ENCODE measurements at regions not wholly inside any gene's neighbourhood (a gene's known extent, or its start where the extent isn't known, plus 50 kb on each side); places are given as distances from the start of the nearest gene placed in this dataset.

DNA sequence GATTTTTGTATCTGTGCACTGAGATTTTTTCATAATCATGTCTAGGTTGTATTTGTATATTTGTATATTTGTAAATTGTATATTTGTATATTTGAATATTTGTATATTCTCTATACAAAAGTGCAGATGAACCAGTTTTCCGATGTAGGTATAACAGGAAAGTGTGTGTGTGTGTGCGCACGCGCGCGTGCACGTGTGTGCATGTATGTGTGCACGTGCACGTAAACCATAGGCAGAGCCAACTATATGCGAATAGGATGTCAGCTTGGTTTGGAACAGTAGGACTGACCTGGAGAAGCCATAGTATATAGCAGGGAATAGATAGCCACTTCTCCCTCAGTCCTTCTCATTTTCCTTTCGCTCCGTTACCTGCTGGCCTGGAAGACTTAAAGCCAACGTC lies 565.8 kb downstream of the XIRP2 start:
- dilution Hi-C loops (cut with MboI; ENCODE audit: extremely low pct_ligation_motif_present, low sequenced_read_pairs): no loop called here
- Histone ChIP-seq H3K9me1 (ENCODE audit: control insufficient read depth, extremely low read depth, insufficient read depth, low read length) (no peaks in the 10 kb centered on the region), H3K79me2 (ENCODE audit: control insufficient read depth, insufficient read depth, low read length) (no peaks in the 10 kb centered on the region), H3K27ac (ENCODE audit: control insufficient read depth, insufficient read depth, low read length) (no peak overlapping the region), H2AFZ (ENCODE audit: control insufficient read depth, low read length) (no peak overlapping the region), H3K4me3 (ENCODE audit: control insufficient read depth in 2 of 3, extremely low read depth in 1 of 3, insufficient read depth in 2 of 3, low read depth in 1 of 3, low read length in 3 of 3) (no peak overlapping the region), H3K9ac (ENCODE audit: control insufficient read depth, extremely low read depth, insufficient read depth, low read length) (no peak overlapping the region), H4K20me1 (ENCODE audit: control insufficient read depth, extremely low read depth, insufficient read depth, low read length) (no peaks in the 10 kb centered on the region), H3K4me1 (ENCODE audit: control insufficient read depth, extremely low read depth, insufficient read depth, low read length) (no peaks in the 10 kb centered on the region), H3K36me3 (ENCODE audit: control insufficient read depth in 2 of 2, extremely low read depth in 1 of 2, insufficient read depth in 2 of 2, low read length in 2 of 2) (no peaks in the 10 kb centered on the region), H3K9me3 (ENCODE audit: control insufficient read depth, low read depth, low read length) (no peaks in the 10 kb centered on the region), H3K27me3 (ENCODE audit: control insufficient read depth, extremely low read depth, insufficient read depth, low read length) (no peaks in the 10 kb centered on the region), H3K4me2 (ENCODE audit: control insufficient read depth, extremely low read depth, insufficient read depth, low read depth, low read length) (no peak overlapping the region)
- DNase-seq (ENCODE audit: low read depth, low spot score): no peak
- FAIRE-seq: no peak
- TF ChIP-seq, protein P1, sequence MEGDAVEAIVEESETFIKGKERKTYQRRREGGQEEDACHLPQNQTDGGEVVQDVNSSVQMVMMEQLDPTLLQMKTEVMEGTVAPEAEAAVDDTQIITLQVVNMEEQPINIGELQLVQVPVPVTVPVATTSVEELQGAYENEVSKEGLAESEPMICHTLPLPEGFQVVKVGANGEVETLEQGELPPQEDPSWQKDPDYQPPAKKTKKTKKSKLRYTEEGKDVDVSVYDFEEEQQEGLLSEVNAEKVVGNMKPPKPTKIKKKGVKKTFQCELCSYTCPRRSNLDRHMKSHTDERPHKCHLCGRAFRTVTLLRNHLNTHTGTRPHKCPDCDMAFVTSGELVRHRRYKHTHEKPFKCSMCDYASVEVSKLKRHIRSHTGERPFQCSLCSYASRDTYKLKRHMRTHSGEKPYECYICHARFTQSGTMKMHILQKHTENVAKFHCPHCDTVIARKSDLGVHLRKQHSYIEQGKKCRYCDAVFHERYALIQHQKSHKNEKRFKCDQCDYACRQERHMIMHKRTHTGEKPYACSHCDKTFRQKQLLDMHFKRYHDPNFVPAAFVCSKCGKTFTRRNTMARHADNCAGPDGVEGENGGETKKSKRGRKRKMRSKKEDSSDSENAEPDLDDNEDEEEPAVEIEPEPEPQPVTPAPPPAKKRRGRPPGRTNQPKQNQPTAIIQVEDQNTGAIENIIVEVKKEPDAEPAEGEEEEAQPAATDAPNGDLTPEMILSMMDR (optimal IDR thresholded peaks at IDR 0.05 in 1 of 3, IDR thresholded peaks at IDR 0.05 in 1 of 3, conservative IDR thresholded peaks at IDR 0.05 in 1 of 3; ENCODE audit: extremely low read depth in 1 of 3, insufficient read depth in 2 of 3, low read length in 3 of 3): no peak

DNA sequence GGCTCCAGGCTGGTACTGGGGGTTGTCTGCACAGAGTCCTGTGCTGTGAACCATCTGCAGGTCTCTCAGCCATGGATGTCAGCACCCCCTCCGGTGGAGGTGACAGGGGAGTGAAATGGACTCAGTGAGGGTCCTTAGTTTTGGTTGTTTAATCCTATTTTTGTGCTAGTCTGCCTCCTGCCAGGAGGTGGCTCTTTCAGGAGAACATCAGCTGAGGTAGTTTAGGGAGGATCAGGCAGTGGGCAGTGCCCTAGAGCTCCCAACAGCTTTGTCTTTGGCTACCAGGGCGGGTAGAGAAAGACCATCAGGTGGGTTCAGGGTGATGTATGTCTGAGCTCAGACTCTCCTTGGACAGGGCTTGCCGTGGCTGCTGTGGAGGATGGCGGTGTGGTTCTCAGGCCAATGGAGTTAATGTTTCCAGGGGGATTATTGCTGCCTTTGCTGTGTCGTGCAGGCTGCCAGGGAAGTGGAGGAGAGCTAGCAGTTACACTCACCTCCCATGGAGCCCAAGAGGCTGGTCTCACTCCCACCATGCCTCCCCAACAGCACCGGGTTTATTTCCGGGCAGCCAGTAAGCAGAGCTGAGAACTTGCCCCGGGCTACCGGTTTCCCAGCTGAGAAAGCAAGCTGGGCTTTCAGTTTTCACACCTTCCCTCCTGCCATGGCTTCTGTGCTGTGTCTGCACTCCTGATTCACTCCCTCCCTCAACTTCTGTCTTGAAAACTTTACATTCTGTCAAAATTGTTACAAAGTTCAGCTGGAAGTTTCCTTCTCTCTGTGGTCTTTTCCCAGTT lies 563.4 kb downstream of the XIRP2 start:
- dilution Hi-C loops (cut with MboI; ENCODE audit: extremely low pct_ligation_motif_present, low sequenced_read_pairs): no loop called here
- Histone ChIP-seq H3K4me2 (ENCODE audit: control insufficient read depth, extremely low read depth, insufficient read depth, low read depth, low read length) (no peak overlapping the region), H3K9ac (ENCODE audit: control insufficient read depth, extremely low read depth, insufficient read depth, low read length) (no peak overlapping the region), H3K9me1 (ENCODE audit: control insufficient read depth, extremely low read depth, insufficient read depth, low read length) (no peaks in the 10 kb centered on the region), H3K9me3 (ENCODE audit: control insufficient read depth, low read depth, low read length) (no peaks in the 10 kb centered on the region), H3K79me2 (ENCODE audit: control insufficient read depth, insufficient read depth, low read length) (no peaks in the 10 kb centered on the region), H3K27ac (ENCODE audit: control insufficient read depth, insufficient read depth, low read length) (no peak overlapping the region), H3K4me3 (ENCODE audit: control insufficient read depth in 2 of 3, extremely low read depth in 1 of 3, insufficient read depth in 2 of 3, low read depth in 1 of 3, low read length in 3 of 3) (no peak overlapping the region), H4K20me1 (ENCODE audit: control insufficient read depth, extremely low read depth, insufficient read depth, low read length) (no peaks in the 10 kb centered on the region), H2AFZ (ENCODE audit: control insufficient read depth, low read length) (no peak overlapping the region), H3K36me3 (ENCODE audit: control insufficient read depth in 2 of 2, extremely low read depth in 1 of 2, insufficient read depth in 2 of 2, low read length in 2 of 2) (no peaks in the 10 kb centered on the region), H3K27me3 (ENCODE audit: control insufficient read depth, extremely low read depth, insufficient read depth, low read length) (no peaks in the 10 kb centered on the region), H3K4me1 (ENCODE audit: control insufficient read depth, extremely low read depth, insufficient read depth, low read length) (no peaks in the 10 kb centered on the region)
- DNase-seq (ENCODE audit: low read depth, low spot score): no peak
- no peak for FAIRE-seq
- no peak for TF ChIP-seq EZH2 (IDR thresholded peaks at IDR 0.05; ENCODE audit: low read length)
- TF ChIP-seq, protein P1 (optimal IDR thresholded peaks at IDR 0.05 in 1 of 3, IDR thresholded peaks at IDR 0.05 in 1 of 3, conservative IDR thresholded peaks at IDR 0.05 in 1 of 3; ENCODE audit: extremely low read depth in 1 of 3, insufficient read depth in 2 of 3, low read length in 3 of 3): no peak

Measured in keratinocyte (primary cell).